ENCODE measurements at regions not wholly inside any gene's neighbourhood (a gene's known extent, or its start where the extent isn't known, plus 50 kb on each side); places are given as distances from the start of the nearest gene placed in this dataset.
A peak's percentile ranks its signal among the peaks of the same experiment; 100 is the strongest.

GRCh38 chr6:145213614-145214013, 521.7 kb downstream of the EPM2A start:
- DNase-seq: no peak

GRCh38 chr6:145214570-145214969, 520.8 kb downstream of the EPM2A start:
- DNase-seq: peak; percentile 6 to 45

- DNase-seq: no peak
Measured at GRCh38 chr6:145224450-145224849, 510.9 kb downstream of the EPM2A start.

- no peak for DNase-seq
Measured at GRCh38 chr6:145225500-145225899, 509.8 kb downstream of the EPM2A start.

GRCh38 chr6:145227593-145227992, 507.7 kb downstream of the EPM2A start:
- no peak for DNase-seq

DNA sequence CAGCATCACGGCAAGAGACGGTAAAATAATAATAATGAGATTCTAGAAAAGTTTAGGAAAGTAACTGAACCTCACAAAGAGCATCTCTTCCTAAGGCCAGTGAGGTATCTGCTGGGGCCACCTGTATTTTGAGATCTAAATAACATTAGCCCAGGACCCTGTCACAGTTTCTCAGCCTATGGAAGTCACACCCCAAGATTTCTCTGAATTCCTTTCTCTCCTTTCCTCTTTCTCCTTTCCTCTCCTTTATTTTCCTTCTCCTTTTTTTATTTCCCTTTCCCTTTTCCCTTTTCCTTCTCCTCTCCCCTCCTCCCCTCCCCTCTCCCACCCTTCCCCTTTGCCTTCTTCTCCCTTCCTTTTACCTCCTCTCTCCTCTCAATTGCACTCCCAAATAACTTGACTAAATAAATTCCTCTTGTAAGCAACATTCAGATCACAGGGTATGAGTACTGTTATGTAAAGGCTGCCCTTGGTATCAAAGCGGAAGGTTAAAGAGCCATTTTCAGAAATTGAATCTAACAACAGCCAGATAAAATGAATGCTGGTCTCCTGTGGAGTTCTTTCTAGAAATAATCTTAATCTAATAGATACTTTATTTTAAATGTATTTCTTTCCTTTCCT, 506.2 kb downstream of the EPM2A start:
- no peak for DNase-seq

- DNase-seq: no peak
Measured at GRCh38 chr6:145233955-145234354, 501.4 kb downstream of the EPM2A start.

DNA sequence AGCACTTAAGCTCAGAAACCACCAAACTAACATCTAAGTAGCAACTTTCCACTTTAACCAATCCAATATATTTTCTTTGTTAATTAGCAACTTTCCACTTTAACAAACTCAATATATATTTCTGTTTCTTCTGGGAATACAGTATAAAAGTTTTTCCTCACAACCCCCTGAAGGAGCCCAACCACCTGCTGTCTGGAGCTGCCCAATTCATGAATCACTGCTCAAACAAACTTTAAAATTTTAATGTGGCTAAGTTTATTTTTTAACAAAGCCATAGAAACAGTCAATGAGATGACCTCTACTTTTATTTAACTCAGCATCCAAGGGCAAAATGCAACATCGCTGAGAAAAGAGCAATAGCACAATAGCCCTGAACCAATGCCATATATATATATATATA, 500.1 kb downstream of the EPM2A start:
- DNase-seq: no peak

DNA sequence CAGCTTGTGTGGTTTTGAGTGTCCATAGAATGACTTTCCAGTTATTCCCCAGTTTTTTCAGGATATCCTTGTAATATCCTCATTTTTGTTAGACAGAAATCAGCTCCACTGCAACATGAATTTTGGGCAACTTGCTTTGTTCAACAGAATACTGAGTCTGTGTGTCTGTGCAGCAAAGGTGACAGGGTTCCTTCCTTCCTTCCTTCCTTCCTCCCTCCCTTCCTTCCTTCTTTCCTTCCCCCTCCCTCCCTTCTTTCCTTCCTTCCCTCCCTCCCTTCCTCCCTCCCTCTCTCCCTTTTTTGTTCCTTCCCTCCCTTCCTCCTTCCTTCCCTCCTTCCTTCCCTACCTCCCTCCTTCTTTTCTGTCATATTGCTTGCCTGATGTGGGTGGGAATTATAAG, 496.5 kb downstream of the EPM2A start:
- no peak for DNase-seq

DNA sequence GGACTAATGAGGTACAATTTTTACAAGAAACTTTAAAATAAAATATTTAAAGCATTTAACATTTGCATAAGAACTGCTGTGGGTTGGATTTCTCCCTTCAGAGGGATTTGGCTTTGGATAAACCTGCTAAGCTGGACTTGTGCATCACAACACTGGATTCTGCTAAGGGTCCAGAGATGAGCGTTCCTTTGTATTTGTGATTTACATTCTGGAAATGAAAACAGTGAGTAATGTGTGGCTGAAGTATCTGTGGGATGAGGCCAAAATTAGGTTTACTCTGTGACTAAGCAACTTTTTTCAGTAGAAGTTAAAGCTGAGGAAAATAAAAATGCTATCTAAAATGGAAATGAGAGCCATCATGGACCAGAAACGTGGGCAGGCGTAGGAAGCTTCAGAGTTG, 494.3 kb downstream of the EPM2A start:
- DNase-seq: no peak

- DNase-seq: no peak
Measured at GRCh38 chr6:145241721-145242120, 493.6 kb downstream of the EPM2A start.

DNA sequence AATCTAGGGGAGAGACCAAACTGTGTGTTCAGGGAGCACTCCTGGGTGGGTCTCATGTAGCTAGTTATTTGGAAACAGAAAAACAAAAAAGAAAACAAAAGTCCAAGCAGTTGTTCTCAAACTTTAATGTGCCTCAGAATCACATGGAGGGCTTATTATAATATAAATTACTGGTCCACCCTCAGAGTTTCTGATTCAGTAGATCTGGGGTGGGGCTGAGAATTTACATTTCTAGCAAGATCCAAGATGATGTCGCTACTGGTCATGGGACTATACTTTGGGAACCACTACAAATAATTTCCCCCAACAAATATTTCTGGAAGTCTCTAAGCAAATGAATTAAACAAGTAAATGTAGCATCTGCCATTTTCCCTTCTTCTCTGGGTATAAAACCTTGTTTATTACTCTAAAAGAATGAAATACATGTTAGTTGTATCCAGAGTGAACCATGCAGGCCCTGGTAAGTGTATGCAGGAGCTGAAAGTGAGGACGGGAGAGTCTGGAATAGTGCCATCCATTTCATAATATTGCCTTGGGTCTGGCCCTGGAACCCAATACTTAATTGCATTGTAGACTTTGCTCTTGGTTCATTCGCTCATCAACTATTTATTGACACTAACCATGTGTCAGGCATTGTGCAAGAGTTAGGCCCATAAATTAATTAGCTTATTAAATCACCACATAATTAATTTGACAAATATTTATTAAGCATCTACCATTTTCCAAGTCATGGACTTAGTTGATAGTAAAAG, 490.8 kb downstream of the EPM2A start:
- DNase-seq: no peak

GRCh38 chr6:145245119-145245518, 490.2 kb downstream of the EPM2A start:
- DNase-seq: no peak

GRCh38 chr6:145247692-145248419, 487.5 kb downstream of the EPM2A start:
- no peak for DNase-seq

DNA sequence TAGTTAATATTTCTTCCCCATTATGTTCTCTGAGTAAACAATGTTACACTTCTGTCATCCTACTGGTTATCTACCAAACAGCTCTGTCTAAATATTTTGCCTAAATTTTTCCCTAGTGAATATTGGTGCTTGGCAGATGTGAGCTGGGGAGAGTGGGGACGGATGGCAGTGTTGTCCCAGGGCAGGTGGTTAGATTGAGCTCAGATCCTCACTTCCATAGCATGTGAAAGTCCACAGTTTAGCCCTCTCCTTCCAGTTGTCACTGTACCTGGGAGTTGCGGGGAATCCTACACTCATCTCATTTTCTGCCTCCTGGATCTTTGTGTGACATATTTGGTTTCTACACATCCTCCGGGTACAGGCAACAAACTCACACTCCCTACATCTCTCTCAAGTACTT, 484.9 kb downstream of the EPM2A start:
- no peak for DNase-seq

GRCh38 chr6:145252737-145253136, 482.6 kb downstream of the EPM2A start:
- DNase-seq: no peak

GRCh38 chr6:145254649-145255401, 480.5 kb downstream of the EPM2A start:
- no peak for DNase-seq

- DNase-seq: no peak
Measured at GRCh38 chr6:145257704-145258103, 477.6 kb downstream of the EPM2A start.

GRCh38 chr6:145258122-145258521, 477.2 kb downstream of the EPM2A start:
- DNase-seq: no peak

GRCh38 chr6:145260484-145261175, 474.7 kb downstream of the EPM2A start:
- DNase-seq: no peak

DNA sequence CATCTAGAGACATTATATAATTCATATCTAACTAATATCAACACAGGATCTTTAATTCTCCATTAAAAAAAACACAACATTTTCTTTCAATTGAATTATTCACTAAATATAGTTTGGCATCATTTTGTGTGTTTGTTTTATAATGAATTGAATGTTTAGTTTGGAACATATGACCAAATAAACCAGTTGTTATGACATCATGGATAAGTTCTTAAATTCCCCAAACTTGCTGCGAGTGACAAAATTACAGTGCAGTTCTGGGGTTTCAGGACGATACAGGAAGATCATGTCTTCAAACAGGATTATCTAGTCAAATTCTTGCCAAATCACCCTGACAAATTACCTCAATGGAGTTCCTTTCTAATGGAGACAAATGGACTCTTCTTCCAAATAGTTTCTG, 473.6 kb downstream of the EPM2A start:
- no peak for DNase-seq

DNA sequence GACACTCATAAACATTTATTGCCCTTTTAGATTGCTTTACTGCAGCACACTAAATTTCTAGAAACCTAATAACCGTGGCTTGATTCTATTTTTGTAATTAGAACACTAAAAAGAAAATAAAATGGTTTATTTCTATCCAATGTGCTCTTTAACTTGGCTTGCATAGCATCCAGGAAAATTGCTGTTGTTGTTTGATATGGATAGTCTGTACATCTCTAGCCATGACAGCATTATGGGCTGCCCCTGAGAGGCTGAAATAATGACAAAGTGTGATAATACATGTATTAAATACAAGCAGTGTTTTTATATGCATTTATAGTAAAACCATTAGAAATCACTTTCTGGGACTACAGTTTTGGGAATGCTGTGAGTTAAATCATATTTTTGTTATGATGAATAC, 472.5 kb downstream of the EPM2A start:
- no peak for DNase-seq

DNA sequence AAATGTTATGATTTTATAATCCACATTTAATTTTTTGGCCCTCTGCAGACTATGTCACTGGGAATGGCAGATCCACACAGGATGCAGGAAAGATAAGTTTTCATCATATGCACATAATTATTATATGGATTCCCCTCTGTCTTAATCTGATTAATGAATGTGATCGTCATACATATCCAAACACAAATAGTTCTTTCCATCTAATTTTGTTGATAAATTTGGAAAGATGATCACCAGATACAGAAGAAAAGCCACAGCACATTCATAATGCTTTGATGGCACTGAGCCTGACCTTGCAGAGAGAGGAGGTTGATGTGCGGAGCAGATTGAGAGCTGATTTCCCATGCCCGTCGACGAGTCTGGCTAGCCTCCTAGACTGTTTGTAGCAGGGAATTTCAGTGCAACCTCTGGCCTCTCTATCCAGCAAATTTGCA, 471.5 kb downstream of the EPM2A start:
- DNase-seq: no peak
